Calu3 (cell line): ENCODE measurements at regions not wholly inside any gene's neighbourhood (a gene's known extent, or its start where the extent isn't known, plus 50 kb on each side); places are given as distances from the start of the nearest gene placed in this dataset.

Experiments
- BruUV-seq: library from RNA; stranded (reverse); fragments of 400-500 nt; replicated peaks from 2 replicates; lab custom pipeline; 2021; lab: Mats Ljungman, UMichigan
- CTCF ChIA-PET: fragments of 300-600 bp; sonication (Branson Sonifier 250); formaldehyde crosslinking; loops from one replicate; lab custom pipeline; 2022; ENCODE audit warnings: antibody characterized with exemption; lab: Charles Lee
- DNase-seq: peaks from one replicate; pipeline ENCODE4 v3.0.0; 2022
- H3K27ac Mint-ChIP-seq: one replicate; pipeline ENCODE4 v1.8.0; 2022; ENCODE audit warnings: mixed read lengths; ENCODE audit not compliant: unreplicated experiment
- H3K27me3 Mint-ChIP-seq: one replicate; pipeline ENCODE4 v1.8.0; 2022; ENCODE audit warnings: mixed read lengths; ENCODE audit not compliant: unreplicated experiment
- H3K36me3 Mint-ChIP-seq: one replicate; pipeline ENCODE4 v1.8.0; 2022; ENCODE audit warnings: mild to moderate bottlenecking, moderate library complexity, mixed read lengths; ENCODE audit not compliant: insufficient read depth, unreplicated experiment
- H3K4me1 Mint-ChIP-seq: one replicate; pipeline ENCODE4 v1.8.0; 2022; ENCODE audit warnings: mild to moderate bottlenecking, low read depth, mixed read lengths; ENCODE audit not compliant: unreplicated experiment
- H3K4me3 Mint-ChIP-seq: one replicate; pipeline ENCODE4 v1.8.0; 2022; ENCODE audit warnings: mild to moderate bottlenecking, low read depth, moderate library complexity, mixed read lengths; ENCODE audit not compliant: unreplicated experiment
- H3K9me3 Mint-ChIP-seq: one replicate; pipeline ENCODE4 v1.8.0; 2022; ENCODE audit warnings: low read depth, mixed read lengths; ENCODE audit not compliant: unreplicated experiment
- CTCF ChIP-seq: fragments of 200-600 bp; IDR thresholded peaks from one replicate; pipeline ENCODE4 v1.8.0; 2022; ENCODE audit warnings: antibody characterized with exemption; ENCODE audit not compliant: unreplicated experiment
- intact Hi-C: fragments of 100-400 bp; cut with micrococcal nuclease; formaldehyde crosslinking; loops from one replicate; pipeline ENCODE4 v1.10.0; 2022; ENCODE audit not compliant: unreplicated experiment

GRCh38 chr6:128663238-128663637, 142.8 kb upstream of the PTPRK start:
- no peak for TF ChIP-seq CTCF
- intact Hi-C loops: no loop called here
- peaks cover 12% of the 10 kb centered on the region for H3K27me3 Mint-ChIP-seq
- H3K36me3 Mint-ChIP-seq: no peaks in the 10 kb centered on the region
- no peaks in the 10 kb centered on the region for H3K9me3 Mint-ChIP-seq
- peaks cover 25% of the 10 kb centered on the region for H3K4me1 Mint-ChIP-seq
- CTCF ChIA-PET: no interaction called here
- no peak overlapping the region for H3K4me3 Mint-ChIP-seq
- DNase-seq: no peak
- BruUV-seq: no TSS peak
- H3K27ac Mint-ChIP-seq: no peak overlapping the region

GRCh38 chr6:128659878-128660622, 139.7 kb upstream of the PTPRK start:
- Mint-ChIP-seq H3K9me3 (no peaks in the 10 kb centered on the region), H3K4me3 (peak overlapping the region; percentile 41), H3K27ac (no peak overlapping the region), H3K4me1 (peaks cover 49% of the 10 kb centered on the region), H3K27me3 (peaks cover 12% of the 10 kb centered on the region), H3K36me3 (peaks cover 7% of the 10 kb centered on the region)
- BruUV-seq: no TSS peak
- intact Hi-C loops: loop anchor here (5.0 kb wide), 1 partner anchor 138 kb away; the partner anchor contains the start of gene PTPRK
- CTCF ChIA-PET: no interaction called here
- DNase-seq: no peak
- no peak for TF ChIP-seq CTCF

GRCh38 chr6:128659276-128659675, 138.9 kb upstream of the PTPRK start:
- no peaks in the 10 kb centered on the region for H3K9me3 Mint-ChIP-seq
- TF ChIP-seq CTCF: no peak
- peaks cover 50% of the 10 kb centered on the region for H3K4me1 Mint-ChIP-seq
- H3K27ac Mint-ChIP-seq: no peak overlapping the region
- intact Hi-C loops: loop anchor here (5.0 kb wide), 1 partner anchor 137 kb away; the partner anchor contains the start of gene PTPRK
- DNase-seq: no peak
- peaks cover 7% of the 10 kb centered on the region for H3K36me3 Mint-ChIP-seq
- CTCF ChIA-PET: interaction anchor here (0.6 kb wide), 1 partner anchor 742 kb away, joined by 3 read pairs; no protein-coding TSS in a partner anchor
- no peak overlapping the region for H3K4me3 Mint-ChIP-seq
- BruUV-seq: no TSS peak
- H3K27me3 Mint-ChIP-seq: peaks cover 5% of the 10 kb centered on the region

- no peak for TF ChIP-seq CTCF
- peak overlapping the region; percentile 16 for H3K27ac Mint-ChIP-seq
- CTCF ChIA-PET: no interaction called here
- no peak overlapping the region for H3K4me3 Mint-ChIP-seq
- H3K36me3 Mint-ChIP-seq: peaks cover 7% of the 10 kb centered on the region
- peaks cover 50% of the 10 kb centered on the region for H3K4me1 Mint-ChIP-seq
- intact Hi-C loops: loop anchor here (5.0 kb wide), 1 partner anchor 135 kb away; the partner anchor contains the start of gene PTPRK
- H3K9me3 Mint-ChIP-seq: no peaks in the 10 kb centered on the region
- DNase-seq: no peak
- no TSS peak for BruUV-seq
- no peaks in the 10 kb centered on the region for H3K27me3 Mint-ChIP-seq
Measured at GRCh38 chr6:128657181-128657580, 136.8 kb upstream of the PTPRK start.
